GM10266 (cell line): ENCODE measurements at regions not wholly inside any gene's neighbourhood (a gene's known extent, or its start where the extent isn't known, plus 50 kb on each side); places are given as distances from the start of the nearest gene placed in this dataset.
"Not testable (repeated sequence)": the region's sequence is repeated elsewhere in the genome, so short reads cannot be mapped to it uniquely, and the experiment has no call there.

Experiments used
- DNase-seq: peaks from one replicate; pipeline ENCODE4 v3.0.0; 2012; ENCODE audit errors: extremely low spot score
- CTCF ChIP-seq: IDR thresholded peaks from 2 replicates; pipeline ENCODE4 v1.5.1; 2012; ENCODE audit warnings: mild to moderate bottlenecking, low read depth; ENCODE audit not compliant: control insufficient read depth, insufficient read depth; ENCODE audit errors: missing control alignments

GRCh38 chr2:208916881-208917280, 507.0 kb upstream of the MAP2 start:
- DNase-seq = no peak
- TF ChIP-seq CTCF = no peak

GRCh38 chr2:208921358-208921757, 502.5 kb upstream of the MAP2 start:
- DNase-seq = not testable (repeated sequence)

- no peak for DNase-seq
- TF ChIP-seq CTCF = no peak
Observed at GRCh38 chr2:208927867-208928266, 496.0 kb upstream of the MAP2 start.

DNA sequence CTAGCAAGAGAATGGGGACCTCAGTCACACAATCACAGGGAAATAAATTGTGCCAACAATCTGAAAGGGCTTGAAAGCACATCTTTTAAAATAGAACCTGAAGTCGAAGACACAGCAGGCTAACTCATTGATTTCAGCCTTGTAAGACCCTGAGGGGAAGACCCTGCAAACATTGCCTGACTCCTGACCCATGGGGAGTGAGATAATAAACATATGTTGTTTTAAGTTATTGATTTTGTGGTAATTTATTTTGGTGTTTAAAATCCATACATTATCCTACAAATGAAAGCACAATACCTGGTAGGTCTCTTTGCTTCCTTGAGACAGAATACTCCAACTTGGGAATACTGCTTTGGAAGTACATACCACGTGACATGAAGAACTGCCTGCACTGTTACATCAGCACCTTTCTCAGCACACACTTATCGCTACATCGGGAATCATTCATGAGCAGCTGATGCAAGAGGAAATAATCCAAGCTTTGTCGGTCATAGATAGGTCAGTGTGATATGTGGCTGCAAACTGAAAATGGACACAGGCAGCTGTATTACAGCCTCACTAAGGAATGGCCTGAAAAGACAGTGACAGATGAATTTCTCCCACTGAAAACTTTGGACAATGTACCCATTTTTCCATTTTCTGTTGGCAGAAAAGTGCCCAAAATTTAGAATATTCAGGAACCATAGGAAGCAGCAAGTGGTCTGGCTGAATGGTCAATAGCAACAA, 494.5 kb upstream of the MAP2 start:
- no peak for DNase-seq
- no peak for TF ChIP-seq CTCF

- no peak for DNase-seq
- no peak for TF ChIP-seq CTCF
Observed at GRCh38 chr2:208929894-208930427, 493.9 kb upstream of the MAP2 start.

GRCh38 chr2:208935531-208935930, 488.3 kb upstream of the MAP2 start:
- TF ChIP-seq CTCF = no peak
- no peak for DNase-seq

GRCh38 chr2:208937521-208937920, 486.3 kb upstream of the MAP2 start:
- no peak for TF ChIP-seq CTCF
- no peak for DNase-seq
